H1 (cell line): ENCODE measurements at regions not wholly inside any gene's neighbourhood (a gene's known extent, or its start where the extent isn't known, plus 50 kb on each side); places are given as distances from the start of the nearest gene placed in this dataset.

Experiments
- ASH2L ChIP-seq: fragments of 200-600, 300-600 bp; sonication (generic); IDR thresholded peaks from one replicate; pipeline ENCODE4 v1.7.1; 2017; ENCODE audit warnings: low read length
- CTCF ChIP-seq, 3 experiments: IDR thresholded peaks; 1 replicate in 2 of 3; 2 replicates in 1 of 3; pipeline versions ENCODE4 v1.5.1 to v1.6.1; 2011; ENCODE audit warnings: low read length in 3 of 3, mild to moderate bottlenecking in 3 of 3, inconsistent platforms in 2 of 3, low read depth in 1 of 3, moderate library complexity in 1 of 3; ENCODE audit not compliant: insufficient read depth in 1 of 3; ENCODE audit errors: control extremely low read depth in 1 of 3
- KDM1A ChIP-seq: fragments of 200-600, 300-600 bp; sonication (generic); IDR thresholded peaks from 2 replicates; pipeline ENCODE4 v1.7.1; 2016; ENCODE audit warnings: mild to moderate bottlenecking, low read length, borderline replicate concordance
- MAFK ChIP-seq: IDR thresholded peaks from 2 replicates; pipeline ENCODE4 v1.6.1; 2012; ENCODE audit warnings: low read depth, mild to moderate bottlenecking, improper control_type of control experiment, low read length
- POLR2A ChIP-seq, 2 experiments: IDR thresholded peaks; 1 replicate in 1 of 2; 2 replicates in 1 of 2; pipeline ENCODE4 v1.6.1; 2011; ENCODE audit warnings: low read depth in 2 of 2, low read length in 2 of 2, mild to moderate bottlenecking in 2 of 2; ENCODE audit errors: control extremely low read depth in 1 of 2

- TF ChIP-seq MAFK, result no peak
- no peak for TF ChIP-seq CTCF (IDR thresholded peaks at IDR 0.05; ENCODE audit: control extremely low read depth in 1 of 3, insufficient read depth in 1 of 3, low read depth in 1 of 3, low read length in 3 of 3)
- no peak for TF ChIP-seq ASH2L
- no peak for TF ChIP-seq POLR2A (IDR thresholded peaks at IDR 0.05; ENCODE audit: control extremely low read depth in 1 of 2, low read depth in 2 of 2, low read length in 2 of 2)
- no peak for TF ChIP-seq KDM1A
Measured at GRCh38 chr2:41326851-41327250, 721.0 kb upstream of the PKDCC start.
